WTC11 (cell line): ENCODE measurements at regions not wholly inside any gene's neighbourhood (a gene's known extent, or its start where the extent isn't known, plus 50 kb on each side); places are given as distances from the start of the nearest gene placed in this dataset.

Source experiments
- CTCF ChIP-seq: fragments of 200-600 bp; IDR thresholded peaks from 2 replicates; pipeline ENCODE4 v1.8.0; 2022; ENCODE audit warnings: antibody characterized with exemption
- PRDM15 ChIP-seq: sonication (generic); formaldehyde crosslinking; IDR thresholded peaks from 2 replicates; pipeline ENCODE4 v1.8.0; 2022; ENCODE audit warnings: missing genetic modification reagents
- SMAD3 ChIP-seq: sonication (generic); formaldehyde crosslinking; IDR thresholded peaks from 2 replicates; pipeline ENCODE4 v1.8.0; 2022; ENCODE audit warnings: missing genetic modification reagents, mild to moderate bottlenecking, borderline replicate concordance
- TF ChIP-seq, protein P1 (sequence below): sonication (generic); formaldehyde crosslinking; IDR thresholded peaks from 2 replicates; pipeline ENCODE4 v1.8.1; 2023; ENCODE audit warnings: mild to moderate bottlenecking, missing genetic modification reagents, moderate library complexity
- TF ChIP-seq, protein P2 (sequence below): sonication (generic); formaldehyde crosslinking; IDR thresholded peaks from 2 replicates; pipeline ENCODE4 v1.8.0; 2023; ENCODE audit warnings: missing genetic modification reagents, mild to moderate bottlenecking, borderline replicate concordance
- TF ChIP-seq, protein P3 (sequence below): sonication (generic); formaldehyde crosslinking; IDR thresholded peaks from 2 replicates; pipeline ENCODE4 v1.8.0; 2023; ENCODE audit warnings: mild to moderate bottlenecking, missing genetic modification reagents

GRCh38 chr5:2258861-2259260 is 376.1 kb upstream of the IRX4 start:
- TF ChIP-seq SMAD3 (CRISPR knock-in tag) (no peak), CTCF (no peak), PRDM15 (CRISPR knock-in tag) (no peak)
- TF ChIP-seq, protein P1, sequence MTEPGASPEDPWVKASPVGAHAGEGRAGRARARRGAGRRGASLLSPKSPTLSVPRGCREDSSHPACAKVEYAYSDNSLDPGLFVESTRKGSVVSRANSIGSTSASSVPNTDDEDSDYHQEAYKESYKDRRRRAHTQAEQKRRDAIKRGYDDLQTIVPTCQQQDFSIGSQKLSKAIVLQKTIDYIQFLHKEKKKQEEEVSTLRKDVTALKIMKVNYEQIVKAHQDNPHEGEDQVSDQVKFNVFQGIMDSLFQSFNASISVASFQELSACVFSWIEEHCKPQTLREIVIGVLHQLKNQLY (CRISPR knock-in tag), result no peak
- TF ChIP-seq, protein P2, sequence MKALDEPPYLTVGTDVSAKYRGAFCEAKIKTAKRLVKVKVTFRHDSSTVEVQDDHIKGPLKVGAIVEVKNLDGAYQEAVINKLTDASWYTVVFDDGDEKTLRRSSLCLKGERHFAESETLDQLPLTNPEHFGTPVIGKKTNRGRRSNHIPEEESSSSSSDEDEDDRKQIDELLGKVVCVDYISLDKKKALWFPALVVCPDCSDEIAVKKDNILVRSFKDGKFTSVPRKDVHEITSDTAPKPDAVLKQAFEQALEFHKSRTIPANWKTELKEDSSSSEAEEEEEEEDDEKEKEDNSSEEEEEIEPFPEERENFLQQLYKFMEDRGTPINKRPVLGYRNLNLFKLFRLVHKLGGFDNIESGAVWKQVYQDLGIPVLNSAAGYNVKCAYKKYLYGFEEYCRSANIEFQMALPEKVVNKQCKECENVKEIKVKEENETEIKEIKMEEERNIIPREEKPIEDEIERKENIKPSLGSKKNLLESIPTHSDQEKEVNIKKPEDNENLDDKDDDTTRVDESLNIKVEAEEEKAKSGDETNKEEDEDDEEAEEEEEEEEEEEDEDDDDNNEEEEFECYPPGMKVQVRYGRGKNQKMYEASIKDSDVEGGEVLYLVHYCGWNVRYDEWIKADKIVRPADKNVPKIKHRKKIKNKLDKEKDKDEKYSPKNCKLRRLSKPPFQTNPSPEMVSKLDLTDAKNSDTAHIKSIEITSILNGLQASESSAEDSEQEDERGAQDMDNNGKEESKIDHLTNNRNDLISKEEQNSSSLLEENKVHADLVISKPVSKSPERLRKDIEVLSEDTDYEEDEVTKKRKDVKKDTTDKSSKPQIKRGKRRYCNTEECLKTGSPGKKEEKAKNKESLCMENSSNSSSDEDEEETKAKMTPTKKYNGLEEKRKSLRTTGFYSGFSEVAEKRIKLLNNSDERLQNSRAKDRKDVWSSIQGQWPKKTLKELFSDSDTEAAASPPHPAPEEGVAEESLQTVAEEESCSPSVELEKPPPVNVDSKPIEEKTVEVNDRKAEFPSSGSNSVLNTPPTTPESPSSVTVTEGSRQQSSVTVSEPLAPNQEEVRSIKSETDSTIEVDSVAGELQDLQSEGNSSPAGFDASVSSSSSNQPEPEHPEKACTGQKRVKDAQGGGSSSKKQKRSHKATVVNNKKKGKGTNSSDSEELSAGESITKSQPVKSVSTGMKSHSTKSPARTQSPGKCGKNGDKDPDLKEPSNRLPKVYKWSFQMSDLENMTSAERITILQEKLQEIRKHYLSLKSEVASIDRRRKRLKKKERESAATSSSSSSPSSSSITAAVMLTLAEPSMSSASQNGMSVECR (CRISPR knock-in tag), result no peak
- TF ChIP-seq, protein P3, sequence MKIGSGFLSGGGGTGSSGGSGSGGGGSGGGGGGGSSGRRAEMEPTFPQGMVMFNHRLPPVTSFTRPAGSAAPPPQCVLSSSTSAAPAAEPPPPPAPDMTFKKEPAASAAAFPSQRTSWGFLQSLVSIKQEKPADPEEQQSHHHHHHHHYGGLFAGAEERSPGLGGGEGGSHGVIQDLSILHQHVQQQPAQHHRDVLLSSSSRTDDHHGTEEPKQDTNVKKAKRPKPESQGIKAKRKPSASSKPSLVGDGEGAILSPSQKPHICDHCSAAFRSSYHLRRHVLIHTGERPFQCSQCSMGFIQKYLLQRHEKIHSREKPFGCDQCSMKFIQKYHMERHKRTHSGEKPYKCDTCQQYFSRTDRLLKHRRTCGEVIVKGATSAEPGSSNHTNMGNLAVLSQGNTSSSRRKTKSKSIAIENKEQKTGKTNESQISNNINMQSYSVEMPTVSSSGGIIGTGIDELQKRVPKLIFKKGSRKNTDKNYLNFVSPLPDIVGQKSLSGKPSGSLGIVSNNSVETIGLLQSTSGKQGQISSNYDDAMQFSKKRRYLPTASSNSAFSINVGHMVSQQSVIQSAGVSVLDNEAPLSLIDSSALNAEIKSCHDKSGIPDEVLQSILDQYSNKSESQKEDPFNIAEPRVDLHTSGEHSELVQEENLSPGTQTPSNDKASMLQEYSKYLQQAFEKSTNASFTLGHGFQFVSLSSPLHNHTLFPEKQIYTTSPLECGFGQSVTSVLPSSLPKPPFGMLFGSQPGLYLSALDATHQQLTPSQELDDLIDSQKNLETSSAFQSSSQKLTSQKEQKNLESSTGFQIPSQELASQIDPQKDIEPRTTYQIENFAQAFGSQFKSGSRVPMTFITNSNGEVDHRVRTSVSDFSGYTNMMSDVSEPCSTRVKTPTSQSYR (CRISPR knock-in tag), result no peak
